ENCODE measurements at regions not wholly inside any gene's neighbourhood (a gene's known extent, or its start where the extent isn't known, plus 50 kb on each side); places are given as distances from the start of the nearest gene placed in this dataset.
A peak's percentile ranks its signal among the peaks of the same experiment; 100 is the strongest.

GRCh38 chr4:32196950-32197688, 1477.0 kb downstream of the PCDH7 start:
- Histone ChIP-seq H3K9me3 (ENCODE audit: control insufficient read depth, insufficient read depth, low read depth, low read length) (no peaks in the 10 kb centered on the region), H3K27me3 (ENCODE audit: control insufficient read depth, insufficient read depth, low read length) (no peaks in the 10 kb centered on the region), H3K27ac (ENCODE audit: low read length) (no peak overlapping the region), H3K36me3 (ENCODE audit: control insufficient read depth, insufficient read depth, low read length) (no peaks in the 10 kb centered on the region), H3K4me3 (ENCODE audit: low read depth in 2 of 2, low read length in 2 of 2) (no peak overlapping the region), H3K4me1 (ENCODE audit: control insufficient read depth, insufficient read depth, low read length) (no peaks in the 10 kb centered on the region)
- intact Hi-C loops (cut with micrococcal nuclease; ENCODE audit: unreplicated experiment) (no loop called here), in situ Hi-C loops (cut with HindIII; ENCODE audit: low pct_unique_long_range_greater_than_20kb, low sequenced_read_pairs) (no loop called here)
- DNase-seq (ENCODE audit: low read depth, low spot score): no peak
- POLR2A ChIA-PET: no interaction called here
- no peak for ATAC-seq
- TF ChIP-seq TCF7L2 (IDR thresholded peaks at IDR 0.05; ENCODE audit: low read depth, low read length): peak; percentile 78; the same call in 1 of the 2 replicates
- TF ChIP-seq REST (IDR thresholded peaks at IDR 0.05; ENCODE audit: insufficient read depth in 1 of 2, low read depth in 2 of 2, low read length in 1 of 2): no peak
- BruUV-seq (replicated peaks): no TSS peak
- CTCF ChIA-PET: no interaction called here

GRCh38 chr4:32199639-32200038, 1479.5 kb downstream of the PCDH7 start:
- H3K27ac ChIP-seq (ENCODE audit: low read length): no peak overlapping the region
- intact Hi-C loops (cut with micrococcal nuclease; ENCODE audit: unreplicated experiment) (no loop called here), in situ Hi-C loops (cut with HindIII; ENCODE audit: low pct_unique_long_range_greater_than_20kb, low sequenced_read_pairs) (no loop called here)
- ATAC-seq (no peak), DNase-seq (ENCODE audit: low read depth, low spot score) (no peak)
- no TSS peak for BruUV-seq (replicated peaks)
- H3K4me3 ChIP-seq (ENCODE audit: low read depth in 2 of 2, low read length in 2 of 2): no peak overlapping the region
- H3K4me1 ChIP-seq (ENCODE audit: control insufficient read depth, insufficient read depth, low read length): no peaks in the 10 kb centered on the region
- no peaks in the 10 kb centered on the region for H3K27me3 ChIP-seq (ENCODE audit: control insufficient read depth, insufficient read depth, low read length)
- no peaks in the 10 kb centered on the region for H3K9me3 ChIP-seq (ENCODE audit: control insufficient read depth, insufficient read depth, low read depth, low read length)
- CTCF ChIA-PET: no interaction called here
- H3K36me3 ChIP-seq (ENCODE audit: control insufficient read depth, insufficient read depth, low read length): no peaks in the 10 kb centered on the region
- TF ChIP-seq CTCF (IDR thresholded peaks at IDR 0.05): no peak
- no peak for TF ChIP-seq TCF7L2 (IDR thresholded peaks at IDR 0.05; ENCODE audit: low read depth, low read length)
- no peak for TF ChIP-seq SIN3A (IDR thresholded peaks at IDR 0.05; ENCODE audit: borderline replicate concordance, insufficient read depth, low read depth, low read length)
- TF ChIP-seq POLR2AphosphoS5 (IDR thresholded peaks at IDR 0.05; ENCODE audit: low read depth, low read length): no peak
- no peak for TF ChIP-seq REST (IDR thresholded peaks at IDR 0.05; ENCODE audit: insufficient read depth in 1 of 2, low read depth in 2 of 2, low read length in 1 of 2)
- POLR2A ChIA-PET: no interaction called here

All from Panc1 (cell line).